ENCODE measurements at regions not wholly inside any gene's neighbourhood (a gene's known extent, or its start where the extent isn't known, plus 50 kb on each side); places are given as distances from the start of the nearest gene placed in this dataset.
"Not testable (repeated sequence)": the region's sequence is repeated elsewhere in the genome, so short reads cannot be mapped to it uniquely, and the experiment has no call there.

- DNase-seq = not testable (repeated sequence)
These were observed 1188.5 kb downstream of the FAM133A start for GRCh38 chrX:94862470-94862869.

- no peak for DNase-seq
These were observed 1197.6 kb downstream of the FAM133A start for GRCh38 chrX:94871640-94872039.

GRCh38 chrX:94901849-94902248 lies 1227.8 kb downstream of the FAM133A start:
- no peak for DNase-seq

- DNase-seq = no peak
These were observed 1234.2 kb downstream of the FAM133A start for GRCh38 chrX:94908171-94908570.

GRCh38 chrX:94908648-94909047 lies 1234.6 kb downstream of the FAM133A start:
- DNase-seq = no peak

- no peak for DNase-seq
These were observed 1240.2 kb downstream of the FAM133A start for GRCh38 chrX:94914235-94914634.

GRCh38 chrX:94932278-94932965 lies 1258.4 kb downstream of the FAM133A start:
- DNase-seq = no peak

- DNase-seq = no peak
These were observed 1262.7 kb downstream of the FAM133A start for GRCh38 chrX:94936722-94937121.

- no peak for DNase-seq
These were observed 1263.5 kb downstream of the FAM133A start for GRCh38 chrX:94937491-94937890.

GRCh38 chrX:94942603-94943002 lies 1268.6 kb downstream of the FAM133A start:
- no peak for DNase-seq

GRCh38 chrX:94946137-94946536 lies 1272.1 kb downstream of the FAM133A start:
- not testable (repeated sequence) for DNase-seq

GRCh38 chrX:94961730-94962129 lies 1287.7 kb downstream of the FAM133A start:
- no peak for DNase-seq

- no peak for DNase-seq
These were observed 1303.6 kb downstream of the FAM133A start for GRCh38 chrX:94977562-94977961.

- DNase-seq = no peak
These were observed 1304.0 kb downstream of the FAM133A start for GRCh38 chrX:94977986-94978385.
